Activated T-cell treated with anti-CD3 and anti-CD28 coated beads, Interleukin-2, amount 50 U/mL, for 1 hour (primary cell): ENCODE measurements at regions not wholly inside any gene's neighbourhood (a gene's known extent, or its start where the extent isn't known, plus 50 kb on each side); places are given as distances from the start of the nearest gene placed in this dataset.

Experiments used
- DNase-seq: peaks from one replicate; pipeline ENCODE4 v3.0.0-alpha.2; 2020

DNA sequence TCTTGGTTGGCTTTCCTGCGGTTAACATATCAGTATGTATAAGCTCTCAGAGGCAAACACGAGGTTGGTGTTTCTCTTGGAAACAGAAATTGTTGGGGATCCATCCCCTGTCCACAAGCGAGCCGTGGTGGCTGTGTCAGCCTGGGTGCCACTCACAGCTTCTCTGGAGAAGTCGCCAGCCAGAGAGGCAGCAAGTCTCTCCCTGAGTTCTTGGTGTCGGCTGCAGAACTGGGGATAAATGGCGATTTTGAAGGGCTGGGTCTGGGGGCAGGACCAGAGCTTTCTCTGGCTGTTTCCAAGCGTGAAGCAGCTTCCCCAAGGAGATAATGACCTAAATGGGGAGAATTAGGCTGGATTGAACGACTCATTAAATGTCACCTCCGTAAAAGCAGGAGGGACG lies 335.3 kb downstream of the GLRX3 start:
- DNase-seq = no peak

- DNase-seq = no peak
These were observed 336.0 kb downstream of the GLRX3 start for GRCh38 chr10:130472236-130472635.

GRCh38 chr10:130474591-130474990 lies 338.4 kb downstream of the GLRX3 start:
- no peak for DNase-seq

DNA sequence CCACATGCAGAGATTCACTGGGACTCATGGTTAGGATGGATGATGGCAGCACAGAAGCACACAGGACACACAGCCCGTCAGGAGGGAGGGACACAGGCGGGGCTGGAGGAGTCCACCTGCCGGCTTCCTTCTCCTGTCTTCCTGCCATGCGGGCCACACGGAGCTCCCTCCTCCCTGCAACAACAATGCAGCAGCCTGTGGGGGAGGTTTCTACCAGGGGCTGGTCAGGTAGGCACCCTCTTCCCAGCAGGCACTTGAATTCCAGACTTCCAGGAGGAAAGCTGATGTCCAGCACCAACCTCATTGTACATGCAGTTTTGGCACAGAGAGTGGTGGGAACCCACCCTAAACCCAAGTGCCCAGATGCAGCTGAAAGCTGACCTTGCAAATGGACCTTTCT lies 341.2 kb downstream of the GLRX3 start:
- DNase-seq = no peak

DNA sequence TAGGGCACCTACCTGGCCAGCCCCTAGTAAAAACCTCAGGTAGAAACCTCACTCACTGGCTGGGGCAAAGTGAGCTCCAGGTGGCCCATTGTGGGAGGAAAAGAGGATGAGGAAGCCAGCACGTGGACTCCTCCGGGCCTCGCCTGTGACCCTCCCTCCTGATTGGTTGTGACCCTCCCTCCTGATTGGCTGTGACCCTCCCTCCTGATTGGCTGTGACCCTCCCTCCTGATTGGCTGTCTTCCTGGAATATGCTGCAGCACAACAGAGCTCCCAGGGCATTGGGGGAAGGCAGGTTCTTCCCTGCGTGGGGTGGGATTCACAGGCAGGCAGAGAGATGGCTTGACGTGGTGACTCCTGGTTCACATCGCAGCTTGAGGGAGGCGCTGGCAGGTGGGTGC lies 343.0 kb downstream of the GLRX3 start:
- DNase-seq = no peak

DNA sequence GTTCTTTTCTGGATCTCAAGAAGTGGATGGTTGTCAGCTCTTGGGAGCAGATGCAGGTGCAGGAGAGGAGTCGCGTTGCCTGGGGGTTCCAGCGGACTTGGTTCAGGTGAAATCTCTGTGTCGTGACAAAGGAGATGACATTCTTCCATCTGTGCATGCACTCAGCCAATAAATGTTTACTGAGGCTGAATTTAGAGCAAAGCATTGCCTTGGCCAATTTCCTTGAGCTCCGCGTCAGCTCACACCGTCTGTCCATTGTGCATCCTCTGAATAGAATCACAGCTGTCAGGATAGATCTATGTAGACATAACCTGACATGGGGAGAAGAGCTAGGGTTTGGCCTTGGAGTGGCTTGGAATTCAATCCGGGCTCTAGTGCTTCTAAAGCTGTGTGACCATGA lies 343.7 kb downstream of the GLRX3 start:
- no peak for DNase-seq

DNA sequence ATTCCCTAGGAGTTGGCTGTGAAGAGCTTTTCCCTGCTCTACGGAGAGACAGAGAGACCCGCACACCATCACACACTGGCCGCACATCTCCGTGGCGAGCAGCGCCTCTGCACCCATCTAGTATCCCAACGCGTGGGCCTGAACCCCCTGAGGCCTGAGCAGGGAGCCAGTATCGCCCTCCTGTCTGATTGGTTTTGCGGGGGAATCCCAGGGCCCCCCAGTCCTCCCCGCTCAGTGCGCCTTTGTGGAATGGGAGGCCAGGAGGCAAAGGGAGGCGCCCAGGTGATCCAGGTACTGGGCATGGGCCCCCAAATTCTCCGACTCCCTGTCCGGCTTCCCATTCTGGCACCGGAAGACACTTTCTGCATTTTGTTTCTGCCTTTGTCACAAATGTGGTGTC lies 344.3 kb downstream of the GLRX3 start:
- no peak for DNase-seq

DNA sequence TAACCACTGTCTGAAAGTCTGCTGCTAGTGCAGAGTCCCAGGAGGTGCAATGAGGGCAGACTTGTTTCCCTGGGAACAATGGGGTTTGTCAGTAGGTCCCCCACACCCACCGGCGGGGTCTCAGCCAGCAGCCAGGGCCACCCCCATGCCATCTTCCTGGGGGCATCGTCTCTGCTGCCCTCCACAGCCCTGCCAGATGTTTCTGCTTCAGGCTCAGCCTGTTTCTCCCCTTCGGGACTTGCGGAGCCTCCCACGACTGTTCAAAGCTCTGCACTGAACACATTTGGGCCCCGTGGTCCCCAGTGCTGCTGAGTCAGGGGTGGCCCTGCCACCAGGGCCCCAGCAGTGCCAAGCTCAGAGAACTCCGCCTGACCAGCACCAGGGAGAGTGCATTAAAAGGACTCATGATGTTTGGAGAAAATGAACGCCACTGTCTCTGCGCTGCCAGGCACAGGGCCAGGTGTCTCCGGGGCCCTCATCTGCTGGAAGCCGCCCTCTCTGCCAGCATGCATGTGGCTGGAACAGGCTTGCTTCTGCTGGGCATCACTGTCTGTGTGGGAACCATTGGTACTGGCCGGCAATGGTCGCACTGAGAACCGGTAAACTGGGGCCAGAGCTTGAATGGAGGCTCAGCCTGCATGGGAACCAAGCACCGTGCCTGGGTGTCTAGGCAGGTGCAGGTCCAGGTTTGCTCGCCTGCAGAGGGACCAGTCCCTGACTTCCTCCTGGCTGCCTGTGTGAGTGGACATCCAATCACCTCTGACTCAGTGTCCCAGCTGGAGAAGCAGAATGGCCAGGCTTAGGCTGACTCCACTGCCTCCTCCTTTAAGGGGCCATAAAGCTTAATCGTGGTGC lies 345.1 kb downstream of the GLRX3 start:
- DNase-seq = no peak

DNA sequence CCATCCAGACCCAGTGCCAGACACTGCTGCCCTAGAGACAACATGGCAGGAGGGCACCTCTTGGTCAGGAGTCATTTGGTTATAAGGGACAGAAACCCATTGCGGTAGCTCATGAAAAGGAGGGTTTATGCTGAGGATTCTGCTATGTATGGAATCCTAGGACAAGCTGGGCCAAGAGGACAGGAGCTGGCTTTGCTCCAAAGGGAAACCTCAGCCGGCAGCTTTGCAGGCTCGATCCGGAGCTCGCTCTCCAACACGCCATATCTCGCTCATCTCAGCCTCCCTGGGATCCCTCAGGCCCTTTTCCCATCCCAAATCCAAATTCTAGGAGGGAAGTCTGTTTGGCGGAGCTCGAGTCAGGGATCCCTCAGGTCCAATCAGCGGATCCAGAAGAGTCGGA lies 345.7 kb downstream of the GLRX3 start:
- no peak for DNase-seq

DNA sequence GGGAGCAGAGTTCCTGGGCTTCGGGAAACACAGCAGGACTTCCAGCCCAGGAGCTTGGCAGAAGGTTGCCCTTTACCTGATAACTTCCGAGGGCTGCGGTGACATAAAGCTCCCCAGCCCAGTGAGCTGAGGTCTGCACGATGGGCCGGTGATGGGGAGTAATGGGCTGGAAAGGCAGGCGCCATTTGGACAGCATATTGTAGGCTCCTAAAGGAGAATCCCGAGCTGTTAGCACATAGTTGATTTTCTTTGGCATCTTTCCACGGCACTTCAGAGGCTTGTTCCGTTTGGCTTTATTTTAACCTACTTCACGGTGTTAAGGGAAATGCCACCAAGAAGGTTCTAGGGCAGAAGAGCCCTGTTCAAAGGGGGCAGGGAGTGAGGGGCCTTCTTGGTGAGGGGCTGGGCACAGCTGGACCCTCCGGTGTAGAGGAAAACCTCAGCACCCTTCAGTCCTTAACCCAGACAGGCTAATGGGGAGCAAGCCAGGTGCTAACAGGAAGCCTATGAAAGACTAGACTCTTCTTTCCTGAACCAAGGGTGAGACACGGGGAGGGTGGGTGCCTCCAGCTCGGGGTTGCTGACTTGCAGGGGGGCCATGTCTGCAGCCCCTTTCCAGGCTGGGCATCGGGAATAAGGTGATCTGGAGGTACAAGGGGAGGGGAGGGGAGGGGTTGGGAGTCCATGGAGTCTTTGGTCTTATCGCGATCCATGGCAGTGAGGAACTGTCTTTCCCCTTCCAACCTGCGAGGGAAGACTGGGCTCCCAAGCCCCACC lies 347.7 kb downstream of the GLRX3 start:
- no peak for DNase-seq

- DNase-seq = no peak
These were observed 348.4 kb downstream of the GLRX3 start for GRCh38 chr10:130484468-130485180.

DNA sequence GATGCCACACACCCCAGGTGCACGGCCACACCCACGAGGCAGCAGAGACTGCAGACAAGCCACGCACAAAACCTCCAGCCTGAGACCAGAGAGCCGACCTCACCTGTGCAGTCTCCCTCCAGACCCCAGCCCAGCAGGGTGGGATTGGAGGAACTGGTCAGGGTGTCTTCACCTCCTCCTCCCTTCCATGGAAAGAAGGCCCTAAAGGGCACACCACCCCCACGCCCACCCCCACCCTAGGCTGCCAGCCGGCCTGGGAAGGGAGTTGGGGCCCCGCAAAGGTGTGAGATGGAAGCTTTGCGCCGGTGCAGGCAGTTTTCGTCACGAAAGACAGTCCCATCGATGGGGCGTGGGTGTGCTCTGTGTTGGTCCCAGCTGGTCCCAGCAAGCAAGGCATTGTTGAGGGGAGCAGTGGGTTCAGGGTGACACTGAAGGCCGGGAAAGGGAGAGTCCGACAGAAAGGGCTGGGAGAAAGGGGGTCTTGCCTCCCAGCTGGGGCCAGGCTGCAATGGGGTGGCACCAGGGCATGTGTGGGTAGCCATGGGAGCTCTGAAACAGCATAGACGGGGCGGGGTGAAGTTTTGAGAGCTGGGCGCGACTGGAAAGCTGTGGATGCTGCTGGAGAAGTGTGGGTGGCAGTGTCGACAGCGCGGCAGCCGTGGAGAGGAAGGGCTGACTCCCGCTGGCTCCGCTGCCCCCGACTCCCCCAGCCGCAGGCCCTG lies 349.2 kb downstream of the GLRX3 start:
- DNase-seq = no peak

- DNase-seq = no peak
These were observed 350.0 kb downstream of the GLRX3 start for GRCh38 chr10:130485958-130486895.

DNA sequence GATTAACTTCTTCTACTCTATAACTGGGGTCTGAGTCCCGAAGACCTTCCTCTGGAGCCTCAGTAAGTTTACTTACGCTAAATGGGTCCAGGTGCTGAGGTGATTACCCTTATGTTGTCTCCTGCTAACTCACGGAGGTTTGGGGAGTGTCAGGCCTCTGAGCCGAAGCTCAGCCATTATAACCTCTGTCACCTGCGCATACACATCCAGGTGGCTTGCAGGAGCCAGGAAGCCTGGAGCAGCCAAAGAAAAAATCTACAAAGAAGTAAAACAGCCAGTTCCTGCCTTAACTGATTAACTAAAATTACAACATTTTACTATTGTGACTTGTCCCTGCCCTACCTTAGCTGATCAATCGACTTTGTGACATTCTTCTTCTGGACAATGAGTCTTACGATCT lies 350.7 kb downstream of the GLRX3 start:
- DNase-seq = no peak

DNA sequence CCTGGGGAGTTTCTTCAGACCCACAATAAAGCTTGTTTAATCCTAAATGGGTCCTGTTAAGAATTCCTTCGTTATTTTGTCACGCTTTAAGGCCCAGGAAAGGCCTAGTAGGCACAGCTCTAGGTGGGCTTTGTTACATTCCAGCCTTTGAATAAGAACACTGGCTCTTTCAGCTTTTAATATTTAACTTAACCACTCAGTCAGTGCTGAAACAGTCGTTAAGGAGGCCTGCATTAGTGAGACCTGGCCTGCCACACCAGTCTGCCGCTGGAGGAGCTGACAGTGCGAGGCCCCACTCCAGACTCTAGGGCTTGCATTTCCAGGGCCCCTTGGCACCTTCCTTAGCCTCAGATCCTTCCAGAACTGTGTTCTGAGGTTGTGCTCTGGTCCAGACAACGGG lies 351.4 kb downstream of the GLRX3 start:
- no peak for DNase-seq

- DNase-seq = no peak
These were observed 353.7 kb downstream of the GLRX3 start for GRCh38 chr10:130489891-130490290.

DNA sequence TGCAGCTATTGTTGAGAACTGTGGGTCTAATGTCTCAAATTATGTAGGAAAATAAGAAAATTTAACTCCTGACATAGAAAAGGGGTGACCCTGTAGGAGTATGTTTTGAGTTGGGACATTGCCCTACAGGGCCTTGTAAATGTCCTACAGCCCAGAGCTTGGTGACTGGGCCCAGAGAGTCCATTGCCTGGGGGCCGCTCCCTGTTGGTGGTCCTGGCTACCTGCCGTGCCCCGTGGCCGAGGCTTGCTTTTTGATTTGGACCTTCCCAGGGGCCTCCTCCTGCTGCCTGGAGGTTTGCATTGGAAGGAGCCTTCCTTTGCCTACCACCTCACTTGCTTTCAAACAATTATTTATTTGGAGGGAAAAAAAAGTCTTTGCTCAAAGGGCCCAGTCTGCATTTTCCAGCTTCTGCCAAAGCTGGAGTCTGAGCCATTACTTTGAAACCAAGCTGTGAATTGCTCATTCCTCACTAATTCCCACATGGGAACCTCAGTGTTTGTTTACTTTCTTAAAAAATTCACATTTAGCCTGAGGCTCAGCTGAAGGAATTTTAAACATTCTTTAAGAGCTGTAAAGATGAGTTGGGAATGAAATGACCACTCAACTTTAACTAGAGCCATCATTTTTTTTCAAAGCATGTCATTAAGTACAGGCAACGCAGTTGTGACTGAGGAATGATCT lies 355.0 kb downstream of the GLRX3 start:
- no peak for DNase-seq

GRCh38 chr10:130491693-130492050 lies 355.5 kb downstream of the GLRX3 start:
- DNase-seq = no peak

DNA sequence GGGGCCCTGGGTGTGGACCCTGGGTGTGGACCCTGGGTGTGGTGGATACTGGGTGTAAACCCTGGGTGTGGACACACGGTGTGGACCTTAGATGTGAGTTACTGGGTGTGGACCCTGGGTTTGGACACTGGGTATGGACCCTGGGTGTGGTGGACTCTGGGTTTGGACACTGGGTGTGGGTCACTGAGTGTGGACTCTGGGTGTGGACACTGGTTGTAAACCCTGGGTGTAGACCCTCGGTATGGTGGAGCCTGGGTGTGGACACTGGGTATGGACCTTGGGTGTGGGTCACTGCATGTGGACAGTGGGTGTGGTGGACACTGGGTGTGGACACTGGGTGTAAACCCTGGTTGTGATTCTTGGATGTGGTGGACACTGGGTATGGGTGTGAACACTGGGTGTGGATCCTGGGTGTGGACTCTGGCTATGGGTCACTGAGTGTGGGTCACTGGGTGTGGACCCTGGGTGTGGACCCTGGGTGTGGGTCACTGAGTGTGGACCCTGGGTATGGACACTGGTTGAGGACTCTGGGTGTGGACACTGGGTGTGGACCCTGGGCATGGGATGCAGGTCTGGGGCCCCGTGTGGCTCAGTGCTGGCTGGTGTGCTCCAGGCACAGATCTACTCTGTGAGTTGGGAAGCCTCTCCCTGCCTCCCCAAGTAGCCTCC lies 356.2 kb downstream of the GLRX3 start:
- DNase-seq = no peak

DNA sequence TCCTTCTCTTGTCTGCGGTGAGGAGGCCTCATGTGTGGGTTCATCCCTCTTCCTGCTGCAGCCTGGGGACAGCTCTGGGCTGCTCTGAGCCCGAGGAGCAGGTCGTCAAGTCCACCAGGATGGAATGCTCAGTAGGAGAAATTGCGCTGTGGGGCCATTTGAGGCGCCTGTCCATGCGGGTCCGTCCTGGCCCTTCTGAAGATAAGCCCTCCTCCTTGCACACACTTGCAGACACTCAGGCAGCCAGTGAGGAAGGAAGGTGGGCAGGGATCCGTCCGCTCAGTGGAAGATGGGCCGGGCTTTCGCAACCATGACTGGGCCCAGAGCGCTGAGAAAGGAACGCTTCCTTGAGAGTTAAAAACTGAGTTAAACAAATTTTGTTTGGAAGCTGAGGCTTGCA lies 356.8 kb downstream of the GLRX3 start:
- DNase-seq = no peak
